Loucy (cell line): ENCODE measurements at regions not wholly inside any gene's neighbourhood (a gene's known extent, or its start where the extent isn't known, plus 50 kb on each side); places are given as distances from the start of the nearest gene placed in this dataset.

Experiments used
- H2AFZ ChIP-seq: fragments of 200-600 bp; sonication (generic); 2 replicates; pipeline ENCODE4 v1.6.0; 2016; ENCODE audit warnings: antibody characterized with exemption, mild to moderate bottlenecking, low read length, moderate library complexity
- H3F3A ChIP-seq: fragments of 200-600 bp; 2 replicates; pipeline ENCODE4 v1.6.0; 2016; ENCODE audit warnings: antibody characterized with exemption, low read depth, mild to moderate bottlenecking
- H3K27me3 ChIP-seq: fragments of 200-600 bp; sonication (generic); 2 replicates; pipeline ENCODE4 v1.6.1; 2014; ENCODE audit warnings: low read length, mild to moderate bottlenecking; ENCODE audit not compliant: insufficient read depth, poor library complexity, severe bottlenecking
- H3K36me3 ChIP-seq: fragments of 200-600 bp; sonication (generic); 2 replicates; pipeline ENCODE4 v1.6.1; 2016; ENCODE audit warnings: low read length; ENCODE audit not compliant: insufficient read depth
- H3K4me1 ChIP-seq: fragments of 200-600 bp; sonication (generic); 2 replicates; pipeline ENCODE4 v1.5.1; 2014; ENCODE audit warnings: low read length, mild to moderate bottlenecking; ENCODE audit not compliant: insufficient read depth, poor library complexity, severe bottlenecking
- H3K4me2 ChIP-seq: fragments of 200-600 bp; sonication (generic); 2 replicates; pipeline ENCODE4 v1.6.0; 2014; ENCODE audit warnings: antibody characterized with exemption, low read length, low read depth, mild to moderate bottlenecking; ENCODE audit not compliant: poor library complexity, severe bottlenecking
- H3K4me3 ChIP-seq: fragments of 200-600 bp; sonication (generic); 2 replicates; pipeline ENCODE4 v1.5.1; 2014; ENCODE audit warnings: low read length, mild to moderate bottlenecking, mixed read lengths; ENCODE audit not compliant: poor library complexity, severe bottlenecking
- H3K79me2 ChIP-seq: fragments of 200-600 bp; sonication (generic); 2 replicates; pipeline ENCODE4 v1.6.1; 2014; ENCODE audit warnings: low read length; ENCODE audit not compliant: insufficient read depth
- H3K9ac ChIP-seq: fragments of 200-600 bp; sonication (generic); 2 replicates; pipeline ENCODE4 v1.6.0; 2014; ENCODE audit warnings: mild to moderate bottlenecking, low read depth, low read length, moderate library complexity; ENCODE audit not compliant: poor library complexity, severe bottlenecking
- H3K9me2 ChIP-seq: fragments of 200-600 bp; sonication (generic); replicated peaks from 2 replicates; pipeline ENCODE4 v1.6.1; 2016; ENCODE audit warnings: low read depth, low read length, mixed read lengths
- H3K9me3 ChIP-seq: fragments of 200-600 bp; sonication (generic); 2 replicates; pipeline ENCODE4 v1.6.1; 2014; ENCODE audit warnings: mild to moderate bottlenecking, antibody characterized with exemption, low read length, low read depth; ENCODE audit not compliant: insufficient read depth
- H4K20me1 ChIP-seq: fragments of 200-600 bp; sonication (generic); 2 replicates; pipeline ENCODE4 v1.6.0; 2014; ENCODE audit warnings: antibody characterized with exemption, low read length, mild to moderate bottlenecking; ENCODE audit not compliant: insufficient read depth, poor library complexity, severe bottlenecking
- EZH2phosphoT487 ChIP-seq: fragments of 200-600 bp; IDR thresholded peaks from 2 replicates; pipeline ENCODE4 v1.6.1; 2018; ENCODE audit warnings: antibody characterized with exemption, mild to moderate bottlenecking, moderate library complexity, borderline replicate concordance
- TF ChIP-seq, protein P1 (sequence below): fragments of 200-600 bp; sonication (generic); conservative IDR thresholded peaks from 2 replicates; pipeline ENCODE4 v1.5.1; 2014; ENCODE audit warnings: mild to moderate bottlenecking, antibody characterized with exemption, low read length

- Histone ChIP-seq H3K9me2 (no peaks in the 10 kb centered on the region), H3K9ac (no peak overlapping the region), H3F3A (no peaks in the 10 kb centered on the region), H3K36me3 (no peaks in the 10 kb centered on the region), H3K9me3 (no peaks in the 10 kb centered on the region), H3K4me3 (no peak overlapping the region), H3K79me2 (no peaks in the 10 kb centered on the region), H2AFZ (no peak overlapping the region), H3K4me1 (no peaks in the 10 kb centered on the region), H4K20me1 (no peaks in the 10 kb centered on the region), H3K4me2 (no peak overlapping the region), H3K27me3 (no peaks in the 10 kb centered on the region)
- TF ChIP-seq EZH2phosphoT487 = no peak
- TF ChIP-seq, protein P1, sequence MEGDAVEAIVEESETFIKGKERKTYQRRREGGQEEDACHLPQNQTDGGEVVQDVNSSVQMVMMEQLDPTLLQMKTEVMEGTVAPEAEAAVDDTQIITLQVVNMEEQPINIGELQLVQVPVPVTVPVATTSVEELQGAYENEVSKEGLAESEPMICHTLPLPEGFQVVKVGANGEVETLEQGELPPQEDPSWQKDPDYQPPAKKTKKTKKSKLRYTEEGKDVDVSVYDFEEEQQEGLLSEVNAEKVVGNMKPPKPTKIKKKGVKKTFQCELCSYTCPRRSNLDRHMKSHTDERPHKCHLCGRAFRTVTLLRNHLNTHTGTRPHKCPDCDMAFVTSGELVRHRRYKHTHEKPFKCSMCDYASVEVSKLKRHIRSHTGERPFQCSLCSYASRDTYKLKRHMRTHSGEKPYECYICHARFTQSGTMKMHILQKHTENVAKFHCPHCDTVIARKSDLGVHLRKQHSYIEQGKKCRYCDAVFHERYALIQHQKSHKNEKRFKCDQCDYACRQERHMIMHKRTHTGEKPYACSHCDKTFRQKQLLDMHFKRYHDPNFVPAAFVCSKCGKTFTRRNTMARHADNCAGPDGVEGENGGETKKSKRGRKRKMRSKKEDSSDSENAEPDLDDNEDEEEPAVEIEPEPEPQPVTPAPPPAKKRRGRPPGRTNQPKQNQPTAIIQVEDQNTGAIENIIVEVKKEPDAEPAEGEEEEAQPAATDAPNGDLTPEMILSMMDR = no peak
Observed at GRCh38 chr3:34725774-34726173, 913.6 kb upstream of the ARPP21 start.

GRCh38 chr3:34727700-34728099, 911.6 kb upstream of the ARPP21 start:
- H3K9me3 ChIP-seq = no peaks in the 10 kb centered on the region

DNA sequence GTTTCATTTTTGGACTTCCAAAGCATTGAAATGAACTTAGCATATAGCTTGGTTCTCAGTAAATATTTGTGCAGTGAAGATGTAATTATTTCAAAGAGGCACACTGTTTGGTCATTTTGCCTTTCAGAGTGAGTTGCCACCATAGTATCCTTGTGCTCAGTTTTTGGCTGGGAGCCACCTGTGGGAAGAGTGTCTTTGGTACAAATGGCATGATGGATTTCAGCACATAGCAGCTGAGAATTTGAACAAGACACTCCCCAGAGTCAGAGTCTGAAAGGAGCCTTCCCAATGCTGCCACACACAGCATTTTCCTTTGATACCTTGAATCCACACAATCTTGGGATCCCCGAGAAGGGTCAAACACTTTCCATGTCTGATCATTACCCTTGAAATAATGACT, 897.2 kb upstream of the ARPP21 start:
- Histone ChIP-seq H3K36me3 (no peaks in the 10 kb centered on the region), H3K9ac (no peak overlapping the region), H3K4me1 (no peaks in the 10 kb centered on the region), H3K79me2 (no peaks in the 10 kb centered on the region), H3K4me2 (no peak overlapping the region), H4K20me1 (no peaks in the 10 kb centered on the region), H2AFZ (no peak overlapping the region), H3K9me2 (no peaks in the 10 kb centered on the region), H3F3A (no peaks in the 10 kb centered on the region), H3K27me3 (no peaks in the 10 kb centered on the region), H3K4me3 (no peak overlapping the region), H3K9me3 (no peaks in the 10 kb centered on the region)
- TF ChIP-seq EZH2phosphoT487 = no peak
- TF ChIP-seq, protein P1 = no peak

More at GRCh38 chr3:34727700-34728099, 911.6 kb upstream of the ARPP21 start:
- H3K9ac ChIP-seq = no peak overlapping the region
- no peak overlapping the region for H3K4me3 ChIP-seq
- H4K20me1 ChIP-seq = no peaks in the 10 kb centered on the region
- no peaks in the 10 kb centered on the region for H3K79me2 ChIP-seq
- no peaks in the 10 kb centered on the region for H3K27me3 ChIP-seq
- no peaks in the 10 kb centered on the region for H3F3A ChIP-seq
- no peaks in the 10 kb centered on the region for H3K36me3 ChIP-seq
- no peaks in the 10 kb centered on the region for H3K4me1 ChIP-seq
- H3K4me2 ChIP-seq = no peak overlapping the region
- no peak overlapping the region for H2AFZ ChIP-seq
- TF ChIP-seq EZH2phosphoT487 = no peak
- TF ChIP-seq, protein P1 = no peak
- H3K9me2 ChIP-seq = no peaks in the 10 kb centered on the region
